SK-N-SH (cell line): ENCODE measurements at regions not wholly inside any gene's neighbourhood (a gene's known extent, or its start where the extent isn't known, plus 50 kb on each side); places are given as distances from the start of the nearest gene placed in this dataset.

Experiments
- CTCF ChIA-PET: fragments of 300-600, 350-600 bp; formaldehyde crosslinking; extraction: SDS; loops from one replicate; lab custom pipeline; 2021; lab: Yijun Ruan, JAX
- POLR2A ChIA-PET: fragments of 350-600 bp; sonication (Branson Sonifier 250); formaldehyde crosslinking; extraction: SDS; loops from one replicate; lab custom pipeline; 2020; ENCODE audit warnings: antibody characterized with exemption, inconsistent platforms; lab: Yijun Ruan, JAX
- DNase-seq: peaks from one replicate; pipeline ENCODE4 v3.0.0; 2012
- H2AFZ ChIP-seq: fragments of 200-600 bp; sonication (generic); 2 replicates; pipeline ENCODE4 v1.8.1; 2016; ENCODE audit warnings: antibody characterized with exemption, mild to moderate bottlenecking, low read depth
- H3F3A ChIP-seq: fragments of 200-600 bp; sonication (generic); replicated peaks from 2 replicates; pipeline ENCODE3; 2016; ENCODE audit warnings: antibody characterized with exemption, mild to moderate bottlenecking; ENCODE audit not compliant: insufficient read depth
- H3K27ac ChIP-seq, 2 experiments: fragments of 200-500 bp in 1 of 2; fragments of 200-600 bp in 1 of 2; sonication (Bioruptor generic) in 1 of 2; sonication (generic), shearing (Covaris generic) in 1 of 2; 2 replicates each; pipeline versions ENCODE4 v1.5.1 to v1.6.1; 2014 to 2016; ENCODE audit warnings: low read depth in 2 of 2, inconsistent platforms in 1 of 2, low read length in 1 of 2, mild to moderate bottlenecking in 1 of 2, mixed read lengths in 1 of 2
- H3K27me3 ChIP-seq: fragments of 200-600 bp; sonication (generic), shearing (Covaris generic); 2 replicates; pipeline ENCODE4 v1.6.1; 2016; ENCODE audit warnings: mixed run types; ENCODE audit not compliant: insufficient read depth
- H3K36me3 ChIP-seq, 2 experiments: fragments of 200-500 bp in 1 of 2; fragments of 200-600 bp in 1 of 2; sonication (Bioruptor generic) in 1 of 2; sonication (generic) in 1 of 2; replicated peaks in 1 of 2; 2 replicates each; pipeline versions ENCODE3 to v1.5.1; 2014 to 2016; ENCODE audit warnings: low read length in 1 of 2, mild to moderate bottlenecking in 1 of 2; ENCODE audit not compliant: insufficient read depth in 2 of 2, control insufficient read depth in 1 of 2
- H3K4me1 ChIP-seq, 2 experiments: fragments of 200-500 bp in 1 of 2; fragments of 200-600 bp in 1 of 2; sonication (Bioruptor generic) in 1 of 2; sonication (generic), shearing (Covaris generic) in 1 of 2; 2 replicates each; pipeline versions ENCODE4 v1.5.1 to v1.6.1; 2014 to 2016; ENCODE audit warnings: low read depth in 1 of 2, low read length in 1 of 2, mixed run types in 1 of 2; ENCODE audit not compliant: insufficient read depth in 2 of 2, control insufficient read depth in 1 of 2
- H3K4me2 ChIP-seq: fragments of 200-600 bp; sonication (generic), shearing (Covaris generic); 2 replicates; pipeline ENCODE4 v1.6.1; 2017; ENCODE audit warnings: mixed run types
- H3K4me3 ChIP-seq, 2 experiments: fragments of 200-500 bp in 1 of 2; fragments of 200-600 bp in 1 of 2; sonication (Bioruptor generic) in 1 of 2; sonication (generic), shearing (Covaris generic) in 1 of 2; 2 replicates each; pipeline versions ENCODE4 v1.5.1 to v1.8.1; 2014 to 2016; ENCODE audit warnings: low read depth in 2 of 2, inconsistent platforms in 1 of 2, low read length in 1 of 2, mild to moderate bottlenecking in 1 of 2, mixed read lengths in 1 of 2, moderate library complexity in 1 of 2
- H3K79me2 ChIP-seq: fragments of 200-600 bp; sonication (generic); 2 replicates; pipeline ENCODE4 v1.8.1; 2017; ENCODE audit warnings: mild to moderate bottlenecking; ENCODE audit not compliant: insufficient read depth
- H3K9ac ChIP-seq: fragments of 200-600 bp; sonication (generic); 2 replicates; pipeline ENCODE4 v1.6.1; 2017; ENCODE audit warnings: mixed run types
- H3K9me2 ChIP-seq: fragments of 200-600 bp; sonication (generic); 2 replicates; pipeline ENCODE4 v1.6.1; 2017; ENCODE audit warnings: mixed run types
- H3K9me3 ChIP-seq: fragments of 200-600 bp; sonication (generic); 2 replicates; pipeline ENCODE4 v1.6.1; 2017; ENCODE audit warnings: mixed run types, mild to moderate bottlenecking, moderate library complexity
- H4K20me1 ChIP-seq: fragments of 200-600 bp; sonication (generic); 2 replicates; pipeline ENCODE4 v1.6.1; 2017; ENCODE audit warnings: mild to moderate bottlenecking, mixed run types; ENCODE audit not compliant: insufficient read depth
- CHD2 ChIP-seq: fragments of 150-350 bp; IDR thresholded peaks from 2 replicates; pipeline ENCODE4 v1.6.1; 2018; ENCODE audit warnings: low read length; ENCODE audit not compliant: partially characterized antibody
- CTCF ChIP-seq: fragments of 200-600 bp; sonication (generic); IDR thresholded peaks from 2 replicates; pipeline ENCODE4 v1.6.1; 2017; ENCODE audit warnings: antibody characterized with exemption, mild to moderate bottlenecking, moderate library complexity
- ELF1 ChIP-seq: IDR thresholded peaks from 2 replicates; pipeline ENCODE4 v1.4.0; 2012
- EZH2phosphoT487 ChIP-seq: fragments of 200-600 bp; sonication (generic); IDR thresholded peaks from 2 replicates; pipeline ENCODE4 v1.6.1; 2017; ENCODE audit warnings: low read depth, mixed run types, mild to moderate bottlenecking, antibody characterized with exemption, moderate library complexity, borderline replicate concordance
- FOSL2 ChIP-seq: IDR thresholded peaks from 2 replicates; pipeline ENCODE4 v1.4.0; 2012; ENCODE audit warnings: low read depth, mild to moderate bottlenecking, moderate library complexity, borderline replicate concordance
- GABPA ChIP-seq: IDR thresholded peaks from 2 replicates; pipeline ENCODE4 v1.4.0; 2012; ENCODE audit warnings: low read depth, mild to moderate bottlenecking
- JUND ChIP-seq: IDR thresholded peaks from 2 replicates; pipeline ENCODE4 v1.4.0; 2012
- MEF2A ChIP-seq: IDR thresholded peaks from 2 replicates; pipeline ENCODE4 v1.4.0; 2012; ENCODE audit warnings: low read depth, borderline replicate concordance
- MXI1 ChIP-seq: IDR thresholded peaks from 2 replicates; pipeline ENCODE4 v1.6.1; 2012; ENCODE audit warnings: mild to moderate bottlenecking, low read depth, low read length, improper control_type of control experiment
- NFIC ChIP-seq: IDR thresholded peaks from 2 replicates; pipeline ENCODE4 v1.4.0; 2012; ENCODE audit warnings: borderline replicate concordance
- NRF1 ChIP-seq: IDR thresholded peaks from 2 replicates; pipeline ENCODE4 v1.6.1; 2012; ENCODE audit warnings: low read depth, mild to moderate bottlenecking, low read length
- PBX3 ChIP-seq: IDR thresholded peaks from 2 replicates; pipeline ENCODE4; 2012
- RAD21 ChIP-seq: IDR thresholded peaks from 2 replicates; pipeline ENCODE4 v1.6.1; 2012; ENCODE audit warnings: mild to moderate bottlenecking, low read length
- RCOR1 ChIP-seq: fragments of 150-350 bp; IDR thresholded peaks from 2 replicates; pipeline ENCODE4 v1.6.1; 2017; ENCODE audit warnings: antibody characterized with exemption, low read length
- SIN3A ChIP-seq: IDR thresholded peaks from 2 replicates; pipeline ENCODE4 v1.6.1; 2012; ENCODE audit warnings: low read depth, mild to moderate bottlenecking, low read length, moderate library complexity, borderline replicate concordance
- TAF1 ChIP-seq: IDR thresholded peaks from 2 replicates; pipeline ENCODE4 v1.6.1; 2012; ENCODE audit warnings: low read depth, mild to moderate bottlenecking, low read length, moderate library complexity, borderline replicate concordance
- TCF12 ChIP-seq: IDR thresholded peaks from 2 replicates; pipeline ENCODE4 v1.4.0; 2012
- TEAD4 ChIP-seq: IDR thresholded peaks from 2 replicates; pipeline ENCODE4 v1.4.0; 2012; ENCODE audit warnings: mild to moderate bottlenecking, borderline replicate concordance; ENCODE audit not compliant: insufficient read depth
- USF2 ChIP-seq: fragments of 150-350 bp; IDR thresholded peaks from 2 replicates; pipeline ENCODE4 v1.6.1; 2017; ENCODE audit warnings: antibody characterized with exemption, low read length, low read depth, borderline replicate concordance
- YY1 ChIP-seq: IDR thresholded peaks from 2 replicates; pipeline ENCODE4 v1.4.0; 2012; ENCODE audit warnings: low read depth, mild to moderate bottlenecking
- WGBS: methylation state at CpG from one replicate; pipeline ENCODE4 v1.1.6; 2017; ENCODE audit warnings: low lambda C conversion rate; 5-methylcytosine and 5-hydroxymethylcytosine counted together

- TF ChIP-seq MEF2A (no peak), CTCF (peak; percentile 42)
- Histone ChIP-seq H3K27me3 (no peaks in the 10 kb centered on the region), H3K79me2 (no peaks in the 10 kb centered on the region), H3K4me3 (no peak overlapping the region), H3K9ac (no peak overlapping the region), H3K4me2 (no peak overlapping the region), H3K36me3 (no peaks in the 10 kb centered on the region), H3K4me1 (peaks cover 0 to 10% of the 10 kb centered on the region in 2 experiments; a peak in 2 of 4 replicates), H3K9me3 (no peaks in the 10 kb centered on the region), H4K20me1 (no peaks in the 10 kb centered on the region), H3F3A (no peaks in the 10 kb centered on the region), H2AFZ (no peak overlapping the region), H3K9me2 (no peaks in the 10 kb centered on the region), H3K27ac (no peak overlapping the region)
- ChIA-PET POLR2A (no interaction called here), CTCF (interaction anchor here (1.0 to 1.6 kb wide), 2 partner anchors 9 to 467 kb away, joined by 3 to 4 read pairs; no protein-coding TSS in a partner anchor)
- no peak for DNase-seq
- WGBS = 68% methylated on average over 8 of the region's 10 CpGs
Measured at GRCh38 chr3:21017115-21017852, 733.7 kb downstream of the ZNF385D start.

GRCh38 chr3:21013566-21013965 lies 737.4 kb downstream of the ZNF385D start:
- no peaks in the 10 kb centered on the region for H3F3A ChIP-seq
- no peak for DNase-seq
- POLR2A ChIA-PET = no interaction called here
- H3K9me3 ChIP-seq = no peaks in the 10 kb centered on the region
- CTCF ChIA-PET = no interaction called here
- TF ChIP-seq EZH2phosphoT487 (no peak), MEF2A (no peak), NRF1 (no peak), SIN3A (no peak), YY1 (no peak), TCF12 (no peak), CTCF (no peak), PBX3 (no peak), FOSL2 (no peak), ELF1 (no peak), GABPA (no peak), MXI1 (no peak), NFIC (no peak), USF2 (no peak), CHD2 (no peak), JUND (no peak), RAD21 (no peak), TAF1 (no peak), RCOR1 (no peak), TEAD4 (no peak)
- no peak overlapping the region for H3K4me2 ChIP-seq
- H3K9ac ChIP-seq = no peak overlapping the region
- no peaks in the 10 kb centered on the region for H3K4me1 ChIP-seq
- H4K20me1 ChIP-seq = no peaks in the 10 kb centered on the region
- no peaks in the 10 kb centered on the region for H3K36me3 ChIP-seq
- no peak overlapping the region for H2AFZ ChIP-seq
- no peaks in the 10 kb centered on the region for H3K79me2 ChIP-seq
- no peak overlapping the region for H3K27ac ChIP-seq
- H3K4me3 ChIP-seq = no peak overlapping the region
- no peaks in the 10 kb centered on the region for H3K9me2 ChIP-seq
- no peaks in the 10 kb centered on the region for H3K27me3 ChIP-seq
